RWPE1 (cell line): ENCODE measurements at regions not wholly inside any gene's neighbourhood (a gene's known extent, or its start where the extent isn't known, plus 50 kb on each side); places are given as distances from the start of the nearest gene placed in this dataset.

Experiments used
- CTCF ChIA-PET: fragments of 350-600 bp; sonication (Branson Sonifier 250); formaldehyde crosslinking; extraction: SDS; loops from one replicate; lab custom pipeline; 2021; lab: Yijun Ruan, JAX
- POLR2A ChIA-PET: fragments of 400-600 bp; formaldehyde crosslinking; extraction: SDS; loops from one replicate; lab custom pipeline; 2020; ENCODE audit warnings: antibody characterized with exemption; ENCODE audit not compliant: low non-redundant PET; lab: Yijun Ruan, JAX
- DNase-seq: peaks from one replicate; pipeline ENCODE4 v3.0.0; 2012; ENCODE audit warnings: low spot score
- H3K27ac ChIP-seq: fragments of 450-650 bp; 2 replicates; pipeline ENCODE4 v1.5.1; 2017
- TF ChIP-seq, protein P1 (sequence below): fragments of 450-650 bp; conservative IDR thresholded peaks from 2 replicates; pipeline ENCODE4 v1.5.1; 2017; ENCODE audit warnings: low read depth, mild to moderate bottlenecking

DNA sequence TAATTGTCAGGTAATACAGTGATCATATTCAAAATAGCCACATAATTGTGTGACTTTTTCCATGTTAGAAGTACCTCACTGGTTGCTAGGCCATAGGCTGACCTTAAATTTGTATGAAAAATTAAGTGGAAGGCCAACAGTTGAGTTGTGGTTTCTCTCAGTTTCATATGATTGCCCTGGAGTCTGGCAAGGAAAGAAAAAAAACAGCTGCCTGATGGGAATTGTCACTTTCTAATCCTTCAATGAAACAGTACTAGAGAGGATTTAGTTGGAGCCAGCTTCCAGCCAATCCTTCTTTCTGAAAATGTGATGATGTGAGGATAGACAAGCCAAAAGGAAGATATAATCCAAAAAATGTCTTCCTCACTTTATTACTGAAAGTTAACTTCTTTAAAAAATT lies 113.6 kb downstream of the ALX1 start:
- H3K27ac ChIP-seq = no peak overlapping the region
- no peak for DNase-seq
- CTCF ChIA-PET = interaction anchor here (0.6 kb wide), 1 partner anchor 26 kb away, joined by 3 read pairs; no protein-coding TSS in a partner anchor
- TF ChIP-seq, protein P1, sequence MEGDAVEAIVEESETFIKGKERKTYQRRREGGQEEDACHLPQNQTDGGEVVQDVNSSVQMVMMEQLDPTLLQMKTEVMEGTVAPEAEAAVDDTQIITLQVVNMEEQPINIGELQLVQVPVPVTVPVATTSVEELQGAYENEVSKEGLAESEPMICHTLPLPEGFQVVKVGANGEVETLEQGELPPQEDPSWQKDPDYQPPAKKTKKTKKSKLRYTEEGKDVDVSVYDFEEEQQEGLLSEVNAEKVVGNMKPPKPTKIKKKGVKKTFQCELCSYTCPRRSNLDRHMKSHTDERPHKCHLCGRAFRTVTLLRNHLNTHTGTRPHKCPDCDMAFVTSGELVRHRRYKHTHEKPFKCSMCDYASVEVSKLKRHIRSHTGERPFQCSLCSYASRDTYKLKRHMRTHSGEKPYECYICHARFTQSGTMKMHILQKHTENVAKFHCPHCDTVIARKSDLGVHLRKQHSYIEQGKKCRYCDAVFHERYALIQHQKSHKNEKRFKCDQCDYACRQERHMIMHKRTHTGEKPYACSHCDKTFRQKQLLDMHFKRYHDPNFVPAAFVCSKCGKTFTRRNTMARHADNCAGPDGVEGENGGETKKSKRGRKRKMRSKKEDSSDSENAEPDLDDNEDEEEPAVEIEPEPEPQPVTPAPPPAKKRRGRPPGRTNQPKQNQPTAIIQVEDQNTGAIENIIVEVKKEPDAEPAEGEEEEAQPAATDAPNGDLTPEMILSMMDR = no peak
- POLR2A ChIA-PET = no interaction called here

DNA sequence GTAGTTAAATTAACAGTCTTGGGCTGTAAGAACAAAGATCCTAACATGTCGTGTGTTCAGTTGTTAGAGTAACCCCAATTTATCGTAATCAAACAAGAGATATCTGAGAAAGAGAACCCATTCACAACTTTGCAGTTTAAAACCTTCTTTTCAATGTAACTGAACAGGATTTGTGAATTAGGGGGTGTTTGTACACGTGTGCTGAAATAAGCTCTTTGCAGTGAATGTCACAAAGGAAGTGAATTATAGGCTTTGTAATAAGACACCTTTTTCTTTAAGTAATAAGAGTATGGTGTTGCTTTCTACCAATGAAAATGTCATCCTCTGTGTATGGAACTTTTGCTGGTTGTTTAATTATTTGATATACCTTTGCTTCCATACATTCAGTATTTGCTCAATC lies 114.0 kb downstream of the ALX1 start:
- no peak for DNase-seq
- ChIA-PET POLR2A (no interaction called here), CTCF (interaction anchor here (0.6 kb wide), 1 partner anchor 25 kb away, joined by 3 read pairs; no protein-coding TSS in a partner anchor)
- TF ChIP-seq, protein P1 = no peak
- H3K27ac ChIP-seq = no peak overlapping the region

DNA sequence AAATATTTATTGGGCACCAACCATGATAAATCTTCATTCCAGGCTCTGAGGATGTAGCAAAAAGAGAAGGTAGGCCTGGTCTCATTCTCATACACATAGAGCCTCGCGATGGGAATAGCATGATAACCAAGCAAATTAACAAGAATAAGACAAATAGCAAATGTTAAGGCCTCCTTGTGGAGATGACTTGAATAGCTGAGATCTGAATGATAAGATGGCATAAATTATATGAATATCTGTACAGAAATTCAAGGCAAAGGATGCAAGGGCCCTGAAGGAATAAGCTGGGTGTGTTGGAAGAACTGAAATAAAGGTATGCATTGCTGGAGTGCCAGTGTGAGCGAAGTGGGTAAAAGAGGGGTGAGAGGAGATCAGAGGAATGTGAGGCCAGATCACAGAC lies 114.8 kb downstream of the ALX1 start:
- H3K27ac ChIP-seq = no peak overlapping the region
- TF ChIP-seq, protein P1 = no peak
- ChIA-PET POLR2A (no interaction called here), CTCF (interaction anchor here (0.6 kb wide), 1 partner anchor 278 kb away, joined by 9 read pairs; no protein-coding TSS in a partner anchor)
- no peak for DNase-seq

DNA sequence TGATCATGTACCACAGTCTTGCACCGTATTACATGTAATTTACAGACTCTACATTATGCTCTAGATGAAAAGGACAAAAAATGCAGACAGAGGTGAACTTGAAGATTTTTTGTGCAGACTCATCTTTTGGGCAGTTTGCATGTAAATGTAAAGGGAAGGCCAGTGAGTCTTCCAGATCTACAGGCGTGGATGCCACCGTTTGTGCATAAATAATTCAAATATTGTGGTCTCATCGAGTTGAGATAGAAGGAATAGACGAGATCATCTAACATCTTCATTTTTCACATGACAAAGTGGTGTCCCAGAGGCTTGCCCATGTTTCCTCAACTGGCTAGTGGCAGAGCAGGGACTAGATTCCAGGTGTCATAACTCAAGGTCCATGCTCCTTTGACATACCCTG lies 125.2 kb downstream of the ALX1 start:
- POLR2A ChIA-PET = no interaction called here
- no peak for DNase-seq
- TF ChIP-seq, protein P1 = no peak
- H3K27ac ChIP-seq = no peak overlapping the region
- CTCF ChIA-PET = no interaction called here

DNA sequence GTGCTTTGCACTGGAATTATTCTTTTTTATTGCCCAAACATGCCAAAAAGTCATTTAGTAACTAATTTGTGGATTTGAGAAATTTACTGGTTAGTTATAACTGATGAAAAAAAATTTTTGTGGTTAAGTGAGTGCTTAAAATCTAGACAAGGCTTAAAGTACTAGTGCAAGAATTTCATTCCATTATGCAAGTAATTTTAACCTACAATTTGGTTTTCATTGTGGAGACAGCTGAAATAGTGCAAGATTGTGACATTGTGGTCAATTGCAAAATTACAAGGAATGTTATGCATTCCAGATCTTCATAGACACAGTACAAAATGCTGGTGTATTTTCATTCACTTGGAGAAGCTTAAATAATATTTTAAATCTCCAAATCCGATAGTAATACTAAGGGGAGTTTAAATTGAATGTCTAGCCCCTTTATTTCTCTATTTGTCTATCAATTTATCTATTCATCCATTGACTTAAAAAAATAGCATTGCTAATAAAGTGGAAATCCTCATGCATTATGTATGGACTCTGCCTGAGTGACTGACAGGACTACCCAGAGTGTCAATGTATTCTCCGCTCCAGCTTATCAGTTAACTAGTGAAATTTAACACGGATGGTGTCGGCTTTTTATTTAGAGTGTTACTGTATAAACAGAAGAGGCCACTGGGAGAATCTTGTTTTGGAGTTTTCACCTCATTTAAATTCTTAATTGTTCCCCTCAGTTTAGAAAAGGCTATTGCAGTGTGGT lies 125.9 kb downstream of the ALX1 start:
- DNase-seq = no peak
- POLR2A ChIA-PET = no interaction called here
- TF ChIP-seq, protein P1 = no peak
- CTCF ChIA-PET = interaction anchor here (0.7 kb wide), 1 partner anchor 227 kb away, joined by 3 read pairs; no protein-coding TSS in a partner anchor
- no peak overlapping the region for H3K27ac ChIP-seq

DNA sequence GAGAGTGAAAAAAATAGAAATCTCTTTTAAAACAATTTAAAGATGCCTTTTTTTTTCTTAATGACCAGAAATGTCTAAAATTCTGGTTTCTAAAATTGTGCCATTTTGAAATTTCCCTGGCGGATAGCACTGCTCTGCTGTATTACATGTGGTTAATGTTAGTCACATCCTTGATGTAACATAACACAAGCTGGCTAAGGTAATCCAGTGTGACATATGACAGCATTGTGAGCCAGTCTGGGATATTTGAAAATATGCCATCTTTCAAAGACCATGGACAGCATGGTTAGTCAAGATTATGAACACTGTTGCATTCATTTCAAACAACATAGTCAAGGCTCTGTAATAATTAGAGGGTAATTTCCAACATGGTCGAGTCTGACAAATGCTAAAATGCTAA lies 133.2 kb downstream of the ALX1 start:
- TF ChIP-seq, protein P1 = no peak
- ChIA-PET POLR2A (no interaction called here), CTCF (interaction anchor here (0.6 kb wide), 1 partner anchor 343 kb away, joined by 4 read pairs; no protein-coding TSS in a partner anchor)
- no peak overlapping the region for H3K27ac ChIP-seq
- DNase-seq = no peak
